H9 (cell line): ENCODE measurements at regions not wholly inside any gene's neighbourhood (a gene's known extent, or its start where the extent isn't known, plus 50 kb on each side); places are given as distances from the start of the nearest gene placed in this dataset.
A peak's percentile ranks its signal among the peaks of the same experiment; 100 is the strongest.

Experiments used
- DNase-seq: peaks from one replicate; pipeline ENCODE4 v3.0.0-alpha.2; 2017
- H2AFZ ChIP-seq: one replicate; pipeline ENCODE4 v1.6.1; 2013; ENCODE audit warnings: mild to moderate bottlenecking, low read length, control low read depth, moderate library complexity
- H2AK5ac ChIP-seq: 2 replicates; pipeline ENCODE4 v1.6.1; 2013; ENCODE audit warnings: low read length, control low read depth, mixed read lengths; ENCODE audit not compliant: insufficient read length
- H2BK120ac ChIP-seq: one replicate; pipeline ENCODE4 v1.6.1; 2013; ENCODE audit warnings: low read depth, mild to moderate bottlenecking, low read length, control low read depth, inconsistent platforms; ENCODE audit not compliant: poor library complexity, severe bottlenecking
- H2BK12ac ChIP-seq: 2 replicates; pipeline ENCODE4 v1.6.1; 2013; ENCODE audit warnings: low read length, control low read depth, mixed read lengths, low read depth; ENCODE audit not compliant: insufficient read length
- H2BK15ac ChIP-seq: 2 replicates; pipeline ENCODE4 v1.6.1; 2013; ENCODE audit warnings: low read depth, low read length, control low read depth
- H2BK20ac ChIP-seq: one replicate; pipeline ENCODE4 v1.6.1; 2013; ENCODE audit warnings: low read depth, mild to moderate bottlenecking, low read length, control low read depth, inconsistent platforms; ENCODE audit not compliant: poor library complexity, severe bottlenecking
- H2BK5ac ChIP-seq: 2 replicates; pipeline ENCODE4 v1.6.1; 2013; ENCODE audit warnings: low read length, control low read depth, mixed read lengths; ENCODE audit not compliant: insufficient read length
- H3K14ac ChIP-seq: 2 replicates; pipeline ENCODE4 v1.6.1; 2013; ENCODE audit warnings: low read length, control low read depth; ENCODE audit not compliant: insufficient read depth
- H3K18ac ChIP-seq: 2 replicates; pipeline ENCODE4 v1.6.1; 2013; ENCODE audit warnings: low read depth, mild to moderate bottlenecking, mixed read lengths, low read length, control low read depth; ENCODE audit not compliant: insufficient read length
- H3K23ac ChIP-seq: 2 replicates; pipeline ENCODE4 v1.6.1; 2013; ENCODE audit warnings: low read length, control low read depth, mixed read lengths, low read depth; ENCODE audit not compliant: insufficient read length
- H3K23me2 ChIP-seq: 2 replicates; pipeline ENCODE4 v1.6.1; 2013; ENCODE audit warnings: low read depth, mild to moderate bottlenecking, mixed read lengths, low read length, control low read depth; ENCODE audit not compliant: insufficient read length, poor library complexity, severe bottlenecking
- H3K27ac ChIP-seq: 2 replicates; pipeline ENCODE4 v1.5.1; 2013; ENCODE audit warnings: low read length, control low read depth, mixed read lengths, low read depth; ENCODE audit not compliant: insufficient read length
- H3K27me3 ChIP-seq: 2 replicates; pipeline ENCODE4 v1.6.1; 2013; ENCODE audit warnings: low read length, control low read depth, inconsistent platforms; ENCODE audit not compliant: insufficient read depth
- H3K4ac ChIP-seq: 2 replicates; pipeline ENCODE4 v1.6.1; 2013; ENCODE audit warnings: low read depth, mild to moderate bottlenecking, control low read depth, inconsistent platforms, low read length, moderate library complexity
- H3K4me1 ChIP-seq: 2 replicates; pipeline ENCODE4 v1.6.1; 2013; ENCODE audit warnings: low read length, control low read depth, inconsistent platforms; ENCODE audit not compliant: insufficient read depth
- H3K4me2 ChIP-seq: 2 replicates; pipeline ENCODE4 v1.6.1; 2013; ENCODE audit warnings: low read length, control low read depth, mixed read lengths; ENCODE audit not compliant: insufficient read length, insufficient read depth
- H3K56ac ChIP-seq: 2 replicates; pipeline ENCODE4 v1.6.1; 2013; ENCODE audit warnings: low read depth, mild to moderate bottlenecking, mixed read lengths, low read length, control low read depth; ENCODE audit not compliant: insufficient read length
- H3K79me1 ChIP-seq: 2 replicates; pipeline ENCODE4 v1.6.1; 2013; ENCODE audit warnings: low read depth, mild to moderate bottlenecking, moderate library complexity, low read length, control low read depth, inconsistent platforms; ENCODE audit not compliant: insufficient read depth, poor library complexity, severe bottlenecking
- H3K79me2 ChIP-seq: 2 replicates; pipeline ENCODE4 v1.6.1; 2013; ENCODE audit warnings: low read length, control low read depth, inconsistent platforms; ENCODE audit not compliant: insufficient read depth
- H3K9ac ChIP-seq: 2 replicates; pipeline ENCODE4 v1.6.1; 2013; ENCODE audit warnings: low read length, control low read depth, mixed read lengths; ENCODE audit not compliant: insufficient read length; ENCODE audit errors: extremely low read depth
- H3K9me3 ChIP-seq: one replicate; pipeline ENCODE4 v1.6.1; 2013; ENCODE audit warnings: low read depth, low read length, inconsistent platforms; ENCODE audit not compliant: control insufficient read depth
- H3T11ph ChIP-seq: one replicate; pipeline ENCODE4 v1.6.1; 2013; ENCODE audit warnings: mild to moderate bottlenecking, low read length, control low read depth, inconsistent platforms
- H4K20me1 ChIP-seq: one replicate; pipeline ENCODE4 v1.6.1; 2013; ENCODE audit not compliant: control insufficient read depth, insufficient read length, insufficient read depth
- H4K5ac ChIP-seq: 2 replicates; pipeline ENCODE4 v1.6.1; 2013; ENCODE audit warnings: low read depth, mild to moderate bottlenecking, mixed read lengths, low read length, control low read depth; ENCODE audit not compliant: insufficient read length
- H4K8ac ChIP-seq: replicated peaks from 2 replicates; pipeline ENCODE4 v1.6.1; 2013; ENCODE audit warnings: low read length, control low read depth, mixed read lengths, low read depth; ENCODE audit not compliant: insufficient read length
- H4K91ac ChIP-seq: 2 replicates; pipeline ENCODE4 v1.6.1; 2013; ENCODE audit warnings: low read depth, mild to moderate bottlenecking, moderate library complexity, mixed read lengths, low read length, control low read depth; ENCODE audit not compliant: insufficient read length
- H3K27ac Mint-ChIP-seq, 3 experiments: 2 replicates in 2 of 3; 3 replicates in 1 of 3; pipeline ENCODE4 v1.8.0; 2020 to 2021; ENCODE audit warnings: mixed read lengths in 3 of 3, mild to moderate bottlenecking in 1 of 3, moderate library complexity in 1 of 3
- H3K27me3 Mint-ChIP-seq: 2 replicates; pipeline ENCODE4 v1.8.0; 2021; ENCODE audit warnings: low read depth, mild to moderate bottlenecking, moderate library complexity, mixed read lengths
- H3K36me3 Mint-ChIP-seq, 3 experiments: 2 replicates in 2 of 3; 3 replicates in 1 of 3; pipeline ENCODE4 v1.8.0; 2020 to 2021; ENCODE audit warnings: low read depth in 3 of 3, mixed read lengths in 3 of 3; ENCODE audit not compliant: insufficient read depth in 1 of 3
- H3K4me1 Mint-ChIP-seq, 2 experiments: 2 replicates each; pipeline ENCODE4 v1.8.0; 2020; ENCODE audit warnings: mixed read lengths in 2 of 2
- H3K4me3 Mint-ChIP-seq, 2 experiments: 2 replicates in 1 of 2; 3 replicates in 1 of 2; pipeline ENCODE4 v1.8.0; 2020 to 2021; ENCODE audit warnings: mild to moderate bottlenecking in 2 of 2, mixed read lengths in 2 of 2, moderate library complexity in 1 of 2
- H3K9me3 Mint-ChIP-seq, 2 experiments: 2 replicates in 1 of 2; 3 replicates in 1 of 2; pipeline ENCODE4 v1.8.0; 2020; ENCODE audit warnings: mild to moderate bottlenecking in 2 of 2, mixed read lengths in 2 of 2, moderate library complexity in 1 of 2
- CTCF ChIP-seq: fragments of 200-600 bp; sonication (generic); conservative IDR thresholded peaks from 3 replicates; pipeline ENCODE4 v1.8.0; 2021; ENCODE audit warnings: antibody characterized with exemption, mild to moderate bottlenecking
- WGBS: extraction: QIAGEN DNeasy Blood & Tissue Kit; methylation state at CpG from one replicate; pipeline ENCODE4 v1.1.7; 2013; ENCODE audit warnings: missing lambda C conversion rate, low lambda C conversion rate, mixed read lengths; ENCODE audit not compliant: insufficient read length; ENCODE audit errors: extremely low coverage; 5-methylcytosine and 5-hydroxymethylcytosine counted together

GRCh38 chr7:131621652-131622051, 65.2 kb upstream of the PODXL start:
- no peak overlapping the region for H3K56ac ChIP-seq
- no peaks in the 10 kb centered on the region for H3K79me2 ChIP-seq
- H3K4ac ChIP-seq, result no peak overlapping the region
- no peak for TF ChIP-seq CTCF
- H2AK5ac ChIP-seq, result no peak overlapping the region
- H3K14ac ChIP-seq, result no peak overlapping the region
- no peak overlapping the region for H2AFZ ChIP-seq
- no peaks in the 10 kb centered on the region for H4K20me1 ChIP-seq
- Mint-ChIP-seq H3K27me3 (peaks cover 4% of the 10 kb centered on the region; the same call in 1 of the 2 replicates), H3K4me3 (no peak overlapping the region), H3K4me1 (peaks cover 64 to 65% of the 10 kb centered on the region in 2 experiments), H3K27ac (peak overlapping the region in 2 of 3 experiments; percentile 53 to 92; a peak in 4 of 7 replicates), H3K9me3 (no peaks in the 10 kb centered on the region; a peak in 1 of 5 replicates), H3K36me3 (no peaks in the 10 kb centered on the region; a peak in 1 of 7 replicates)
- no peaks in the 10 kb centered on the region for H3K27me3 ChIP-seq
- H3K23me2 ChIP-seq, result no peaks in the 10 kb centered on the region
- no peak overlapping the region for H2BK20ac ChIP-seq
- H3K27ac ChIP-seq, result no peak overlapping the region
- no peak overlapping the region for H3K9ac ChIP-seq
- H2BK12ac ChIP-seq, result no peak overlapping the region
- H3K4me2 ChIP-seq, result no peak overlapping the region
- no peak overlapping the region for H4K8ac ChIP-seq
- no peak overlapping the region for H4K5ac ChIP-seq
- WGBS, result no CpG with 5 or more reads among the region's 2 CpGs
- H3K9me3 ChIP-seq, result no peaks in the 10 kb centered on the region
- no peak for DNase-seq
- no peaks in the 10 kb centered on the region for H3K79me1 ChIP-seq
- no peaks in the 10 kb centered on the region; the same call in 1 of the 2 replicates for H3K4me1 ChIP-seq
- no peak overlapping the region for H2BK5ac ChIP-seq
- H2BK120ac ChIP-seq, result no peak overlapping the region
- no peak overlapping the region for H3T11ph ChIP-seq
- H3K18ac ChIP-seq, result no peak overlapping the region
- H4K91ac ChIP-seq, result no peak overlapping the region
- H3K23ac ChIP-seq, result no peak overlapping the region
- no peak overlapping the region for H2BK15ac ChIP-seq
